Inflammatory macrophage treated with lipopolysaccharide for 4 hours (primary cell): ENCODE measurements at regions not wholly inside any gene's neighbourhood (a gene's known extent, or its start where the extent isn't known, plus 50 kb on each side); places are given as distances from the start of the nearest gene placed in this dataset.
"Not testable (repeated sequence)": the region's sequence is repeated elsewhere in the genome, so short reads cannot be mapped to it uniquely, and the experiment has no call there.

Source experiments
- DNase-seq: peaks from one replicate; pipeline ENCODE4 v3.0.0-alpha.2; 2020

GRCh38 chr7:118949031-118949430 lies 724.5 kb downstream of the ANKRD7 start:
- DNase-seq: no peak

GRCh38 chr7:118956285-118956684 lies 731.8 kb downstream of the ANKRD7 start:
- not testable (repeated sequence) for DNase-seq

- DNase-seq: no peak
These were observed 744.9 kb downstream of the ANKRD7 start for GRCh38 chr7:118969370-118969769.

- no peak for DNase-seq
These were observed 747.2 kb downstream of the ANKRD7 start for GRCh38 chr7:118971706-118972105.

- no peak for DNase-seq
These were observed 750.3 kb downstream of the ANKRD7 start for GRCh38 chr7:118974836-118975235.

- DNase-seq: no peak
These were observed 770.8 kb downstream of the ANKRD7 start for GRCh38 chr7:118995350-118995749.

GRCh38 chr7:119007236-119007635 lies 782.7 kb downstream of the ANKRD7 start:
- DNase-seq: no peak

- no peak for DNase-seq
These were observed 786.1 kb downstream of the ANKRD7 start for GRCh38 chr7:119010635-119011034.

- no peak for DNase-seq
These were observed 801.9 kb downstream of the ANKRD7 start for GRCh38 chr7:119026391-119026790.

GRCh38 chr7:119028736-119029135 lies 804.2 kb downstream of the ANKRD7 start:
- no peak for DNase-seq

GRCh38 chr7:119032136-119032535 lies 807.6 kb downstream of the ANKRD7 start:
- DNase-seq: not testable (repeated sequence)

GRCh38 chr7:119033641-119034040 lies 809.1 kb downstream of the ANKRD7 start:
- no peak for DNase-seq

GRCh38 chr7:119037941-119038340 lies 813.4 kb downstream of the ANKRD7 start:
- no peak for DNase-seq

- DNase-seq: no peak
These were observed 821.6 kb downstream of the ANKRD7 start for GRCh38 chr7:119046068-119046467.

- DNase-seq: no peak
These were observed 841.5 kb downstream of the ANKRD7 start for GRCh38 chr7:119065966-119066365.

- no peak for DNase-seq
These were observed 861.5 kb downstream of the ANKRD7 start for GRCh38 chr7:119086026-119086425.

GRCh38 chr7:119090851-119091250 lies 866.3 kb downstream of the ANKRD7 start:
- no peak for DNase-seq

- no peak for DNase-seq
These were observed 872.2 kb downstream of the ANKRD7 start for GRCh38 chr7:119096683-119097082.

GRCh38 chr7:119100611-119101258 lies 876.2 kb downstream of the ANKRD7 start:
- not testable (repeated sequence) for DNase-seq

- no peak for DNase-seq
These were observed 877.8 kb downstream of the ANKRD7 start for GRCh38 chr7:119102291-119102690.

GRCh38 chr7:119105381-119105780 lies 880.9 kb downstream of the ANKRD7 start:
- DNase-seq: no peak

GRCh38 chr7:119123326-119123725 lies 898.8 kb downstream of the ANKRD7 start:
- DNase-seq: no peak

- no peak for DNase-seq
These were observed 903.2 kb downstream of the ANKRD7 start for GRCh38 chr7:119127706-119128105.

- DNase-seq: no peak
These were observed 907.9 kb downstream of the ANKRD7 start for GRCh38 chr7:119132436-119132835.

- no peak for DNase-seq
These were observed 942.9 kb downstream of the ANKRD7 start for GRCh38 chr7:119167431-119167830.
